Lung (tissue), 11 donors: ENCODE measurements at regions not wholly inside any gene's neighbourhood (a gene's known extent, or its start where the extent isn't known, plus 50 kb on each side); places are given as distances from the start of the nearest gene placed in this dataset.

ENCODE experiments used
- ATAC-seq: fragments of 200-7000 bp; cut with Tn5 transposase; one replicate; pipeline ENCODE4 v1.9.1; 2020; ENCODE audit warnings: moderate number of reproducible peaks; ENCODE audit not compliant: insufficient read depth, low FRiP score
- DNase-seq, 3 donors: peaks; one replicate each; pipeline ENCODE4 v3.0.0-alpha.2; 2013 to 2017
- H3K27ac ChIP-seq, 2 donors: one replicate each; pipeline ENCODE4 v1.5.1; 2013; ENCODE audit warnings: mild to moderate bottlenecking in 2 of 2, moderate library complexity in 2 of 2, control low read depth in 1 of 2, inconsistent platforms in 1 of 2, low read depth in 1 of 2, low read length in 1 of 2
- H3K27me3 ChIP-seq, 3 donors: one replicate each; pipeline ENCODE4 v1.5.1; 2013; ENCODE audit warnings: low read length in 2 of 3; ENCODE audit not compliant: control insufficient read depth in 3 of 3, insufficient read depth in 3 of 3
- H3K36me3 ChIP-seq, 4 donors: one replicate each; pipeline ENCODE4 v1.5.1; 2013; ENCODE audit warnings: low read length in 4 of 4, mild to moderate bottlenecking in 1 of 4, moderate library complexity in 1 of 4; ENCODE audit not compliant: control insufficient read depth in 4 of 4, insufficient read depth in 4 of 4
- H3K4me1 ChIP-seq, 5 donors: one replicate each; pipeline ENCODE4 v1.5.1; 2013; ENCODE audit warnings: low read length in 5 of 5, mild to moderate bottlenecking in 2 of 5, moderate library complexity in 1 of 5; ENCODE audit not compliant: control insufficient read depth in 5 of 5, insufficient read depth in 5 of 5
- H3K4me3 ChIP-seq: one replicate; pipeline ENCODE4 v1.5.1; 2013; ENCODE audit warnings: mild to moderate bottlenecking, control low read depth, moderate library complexity
- H3K9ac ChIP-seq, 2 donors: one replicate each; pipeline ENCODE4 v1.5.1; 2013; ENCODE audit warnings: low read length in 2 of 2, control low read depth in 1 of 2; ENCODE audit not compliant: insufficient read depth in 1 of 2
- H3K9me3 ChIP-seq, 4 donors: one replicate each; pipeline ENCODE4 v1.5.1; 2013; ENCODE audit warnings: low read length in 3 of 4, mild to moderate bottlenecking in 1 of 4, moderate library complexity in 1 of 4; ENCODE audit not compliant: control insufficient read depth in 4 of 4, insufficient read depth in 3 of 4
- CTCF ChIP-seq: IDR thresholded peaks from 2 replicates; pipeline ENCODE4 v1.5.1; 2012; ENCODE audit warnings: mild to moderate bottlenecking; ENCODE audit errors: control extremely low read depth, extremely low read depth
- WGBS, 2 donors: extraction: QIAGEN DNeasy Blood & Tissue Kit; methylation state at CpG; one replicate each; pipeline ENCODE4 v1.1.7; 2013; 5-methylcytosine and 5-hydroxymethylcytosine counted together
- donor health status: control.
- donor health status: control.
- donor health status: Bipolar disorder and iron deficiency.
- donor health status: healthy.
- donor health status: DM: yes; HTN: yes; CAD: no.

GRCh38 chr9:29656641-29657406 is 2083.5 kb upstream of the C9orf72 start:
- no peak for ATAC-seq
- Histone ChIP-seq H3K27ac (no peak overlapping the region), H3K4me1 (no peaks in the 10 kb centered on the region), H3K9me3 (no peaks in the 10 kb centered on the region), H3K27me3 (no peaks in the 10 kb centered on the region), H3K36me3 (no peaks in the 10 kb centered on the region), H3K4me3 (no peak overlapping the region), H3K9ac (no peak overlapping the region)
- 84 to 95% methylated on average over 7 of the region's 7 CpGs for WGBS, 2 donors
- no peak for DNase-seq
- no peak for TF ChIP-seq CTCF

GRCh38 chr9:29657821-29658220 is 2084.5 kb upstream of the C9orf72 start:
- Histone ChIP-seq H3K27ac (no peak overlapping the region), H3K9ac (no peak overlapping the region), H3K4me1 (no peaks in the 10 kb centered on the region), H3K4me3 (no peak overlapping the region), H3K36me3 (no peaks in the 10 kb centered on the region), H3K9me3 (no peaks in the 10 kb centered on the region), H3K27me3 (no peaks in the 10 kb centered on the region)
- WGBS, 2 donors, result 93 to 95% methylated on average over 7 of the region's 7 CpGs
- no peak for DNase-seq
- ATAC-seq, result no peak
- no peak for TF ChIP-seq CTCF

- ATAC-seq (no peak), DNase-seq (no peak)
- Histone ChIP-seq H3K36me3 (no peaks in the 10 kb centered on the region), H3K4me1 (no peaks in the 10 kb centered on the region), H3K27ac (no peak overlapping the region), H3K9ac (no peak overlapping the region), H3K9me3 (no peaks in the 10 kb centered on the region), H3K4me3 (no peak overlapping the region), H3K27me3 (no peaks in the 10 kb centered on the region)
- 84 to 85% methylated on average over 6 of the region's 6 CpGs for WGBS, 2 donors
- TF ChIP-seq CTCF, result no peak
Measured at GRCh38 chr9:29659014-29659413, 2085.7 kb upstream of the C9orf72 start.

GRCh38 chr9:29659736-29660135 is 2086.5 kb upstream of the C9orf72 start:
- ATAC-seq, result no peak
- H3K4me3 ChIP-seq, result no peak overlapping the region
- H3K36me3 ChIP-seq, result no peaks in the 10 kb centered on the region
- DNase-seq, result no peak
- H3K9ac ChIP-seq, result no peak overlapping the region
- no peaks in the 10 kb centered on the region for H3K27me3 ChIP-seq
- H3K27ac ChIP-seq, result no peak overlapping the region
- no peaks in the 10 kb centered on the region for H3K4me1 ChIP-seq
- H3K9me3 ChIP-seq, result no peaks in the 10 kb centered on the region
- WGBS, 2 donors, result 83 to 87% methylated on average over 4 of the region's 4 CpGs
- no peak for TF ChIP-seq CTCF
